H9 (cell line): ENCODE measurements at regions not wholly inside any gene's neighbourhood (a gene's known extent, or its start where the extent isn't known, plus 50 kb on each side); places are given as distances from the start of the nearest gene placed in this dataset.

Experiments
- DNase-seq: peaks from one replicate; pipeline ENCODE4 v3.0.0-alpha.2; 2017
- H2AFZ ChIP-seq: one replicate; pipeline ENCODE4 v1.6.1; 2013; ENCODE audit warnings: mild to moderate bottlenecking, low read length, control low read depth, moderate library complexity
- H2AK5ac ChIP-seq: 2 replicates; pipeline ENCODE4 v1.6.1; 2013; ENCODE audit warnings: low read length, control low read depth, mixed read lengths; ENCODE audit not compliant: insufficient read length
- H2BK120ac ChIP-seq: one replicate; pipeline ENCODE4 v1.6.1; 2013; ENCODE audit warnings: low read depth, mild to moderate bottlenecking, low read length, control low read depth, inconsistent platforms; ENCODE audit not compliant: poor library complexity, severe bottlenecking
- H2BK12ac ChIP-seq: 2 replicates; pipeline ENCODE4 v1.6.1; 2013; ENCODE audit warnings: low read length, control low read depth, mixed read lengths, low read depth; ENCODE audit not compliant: insufficient read length
- H2BK15ac ChIP-seq: 2 replicates; pipeline ENCODE4 v1.6.1; 2013; ENCODE audit warnings: low read depth, low read length, control low read depth
- H2BK20ac ChIP-seq: one replicate; pipeline ENCODE4 v1.6.1; 2013; ENCODE audit warnings: low read depth, mild to moderate bottlenecking, low read length, control low read depth, inconsistent platforms; ENCODE audit not compliant: poor library complexity, severe bottlenecking
- H2BK5ac ChIP-seq: 2 replicates; pipeline ENCODE4 v1.6.1; 2013; ENCODE audit warnings: low read length, control low read depth, mixed read lengths; ENCODE audit not compliant: insufficient read length
- H3K14ac ChIP-seq: 2 replicates; pipeline ENCODE4 v1.6.1; 2013; ENCODE audit warnings: low read length, control low read depth; ENCODE audit not compliant: insufficient read depth
- H3K18ac ChIP-seq: 2 replicates; pipeline ENCODE4 v1.6.1; 2013; ENCODE audit warnings: low read depth, mild to moderate bottlenecking, mixed read lengths, low read length, control low read depth; ENCODE audit not compliant: insufficient read length
- H3K23ac ChIP-seq: 2 replicates; pipeline ENCODE4 v1.6.1; 2013; ENCODE audit warnings: low read length, control low read depth, mixed read lengths, low read depth; ENCODE audit not compliant: insufficient read length
- H3K23me2 ChIP-seq: 2 replicates; pipeline ENCODE4 v1.6.1; 2013; ENCODE audit warnings: low read depth, mild to moderate bottlenecking, mixed read lengths, low read length, control low read depth; ENCODE audit not compliant: insufficient read length, poor library complexity, severe bottlenecking
- H3K27ac ChIP-seq: 2 replicates; pipeline ENCODE4 v1.5.1; 2013; ENCODE audit warnings: low read length, control low read depth, mixed read lengths, low read depth; ENCODE audit not compliant: insufficient read length
- H3K27me3 ChIP-seq: 2 replicates; pipeline ENCODE4 v1.6.1; 2013; ENCODE audit warnings: low read length, control low read depth, inconsistent platforms; ENCODE audit not compliant: insufficient read depth
- H3K4ac ChIP-seq: 2 replicates; pipeline ENCODE4 v1.6.1; 2013; ENCODE audit warnings: low read depth, mild to moderate bottlenecking, control low read depth, inconsistent platforms, low read length, moderate library complexity
- H3K4me1 ChIP-seq: 2 replicates; pipeline ENCODE4 v1.6.1; 2013; ENCODE audit warnings: low read length, control low read depth, inconsistent platforms; ENCODE audit not compliant: insufficient read depth
- H3K4me2 ChIP-seq: 2 replicates; pipeline ENCODE4 v1.6.1; 2013; ENCODE audit warnings: low read length, control low read depth, mixed read lengths; ENCODE audit not compliant: insufficient read length, insufficient read depth
- H3K56ac ChIP-seq: 2 replicates; pipeline ENCODE4 v1.6.1; 2013; ENCODE audit warnings: low read depth, mild to moderate bottlenecking, mixed read lengths, low read length, control low read depth; ENCODE audit not compliant: insufficient read length
- H3K79me1 ChIP-seq: 2 replicates; pipeline ENCODE4 v1.6.1; 2013; ENCODE audit warnings: low read depth, mild to moderate bottlenecking, moderate library complexity, low read length, control low read depth, inconsistent platforms; ENCODE audit not compliant: insufficient read depth, poor library complexity, severe bottlenecking
- H3K79me2 ChIP-seq: 2 replicates; pipeline ENCODE4 v1.6.1; 2013; ENCODE audit warnings: low read length, control low read depth, inconsistent platforms; ENCODE audit not compliant: insufficient read depth
- H3K9ac ChIP-seq: 2 replicates; pipeline ENCODE4 v1.6.1; 2013; ENCODE audit warnings: low read length, control low read depth, mixed read lengths; ENCODE audit not compliant: insufficient read length; ENCODE audit errors: extremely low read depth
- H3K9me3 ChIP-seq: one replicate; pipeline ENCODE4 v1.6.1; 2013; ENCODE audit warnings: low read depth, low read length, inconsistent platforms; ENCODE audit not compliant: control insufficient read depth
- H3T11ph ChIP-seq: one replicate; pipeline ENCODE4 v1.6.1; 2013; ENCODE audit warnings: mild to moderate bottlenecking, low read length, control low read depth, inconsistent platforms
- H4K20me1 ChIP-seq: one replicate; pipeline ENCODE4 v1.6.1; 2013; ENCODE audit not compliant: control insufficient read depth, insufficient read length, insufficient read depth
- H4K5ac ChIP-seq: 2 replicates; pipeline ENCODE4 v1.6.1; 2013; ENCODE audit warnings: low read depth, mild to moderate bottlenecking, mixed read lengths, low read length, control low read depth; ENCODE audit not compliant: insufficient read length
- H4K8ac ChIP-seq: replicated peaks from 2 replicates; pipeline ENCODE4 v1.6.1; 2013; ENCODE audit warnings: low read length, control low read depth, mixed read lengths, low read depth; ENCODE audit not compliant: insufficient read length
- H4K91ac ChIP-seq: 2 replicates; pipeline ENCODE4 v1.6.1; 2013; ENCODE audit warnings: low read depth, mild to moderate bottlenecking, moderate library complexity, mixed read lengths, low read length, control low read depth; ENCODE audit not compliant: insufficient read length
- H3K27ac Mint-ChIP-seq, 3 experiments: 2 replicates in 2 of 3; 3 replicates in 1 of 3; pipeline ENCODE4 v1.8.0; 2020 to 2021; ENCODE audit warnings: mixed read lengths in 3 of 3, mild to moderate bottlenecking in 1 of 3, moderate library complexity in 1 of 3
- H3K27me3 Mint-ChIP-seq: 2 replicates; pipeline ENCODE4 v1.8.0; 2021; ENCODE audit warnings: low read depth, mild to moderate bottlenecking, moderate library complexity, mixed read lengths
- H3K36me3 Mint-ChIP-seq, 3 experiments: 2 replicates in 2 of 3; 3 replicates in 1 of 3; pipeline ENCODE4 v1.8.0; 2020 to 2021; ENCODE audit warnings: low read depth in 3 of 3, mixed read lengths in 3 of 3; ENCODE audit not compliant: insufficient read depth in 1 of 3
- H3K4me1 Mint-ChIP-seq, 2 experiments: 2 replicates each; pipeline ENCODE4 v1.8.0; 2020; ENCODE audit warnings: mixed read lengths in 2 of 2
- H3K4me3 Mint-ChIP-seq, 2 experiments: 2 replicates in 1 of 2; 3 replicates in 1 of 2; pipeline ENCODE4 v1.8.0; 2020 to 2021; ENCODE audit warnings: mild to moderate bottlenecking in 2 of 2, mixed read lengths in 2 of 2, moderate library complexity in 1 of 2
- H3K9me3 Mint-ChIP-seq, 2 experiments: 2 replicates in 1 of 2; 3 replicates in 1 of 2; pipeline ENCODE4 v1.8.0; 2020; ENCODE audit warnings: mild to moderate bottlenecking in 2 of 2, mixed read lengths in 2 of 2, moderate library complexity in 1 of 2
- whole genome bisulfite sequencing: extraction: QIAGEN DNeasy Blood & Tissue Kit; methylation state at CpG from one replicate; pipeline ENCODE4 v1.1.7; 2013; ENCODE audit warnings: missing lambda C conversion rate, low lambda C conversion rate, mixed read lengths; ENCODE audit not compliant: insufficient read length; ENCODE audit errors: extremely low coverage; 5-methylcytosine and 5-hydroxymethylcytosine counted together
- TF ChIP-seq, protein P1 (sequence below): fragments of 200-600 bp; sonication (generic); conservative IDR thresholded peaks from 3 replicates; pipeline ENCODE4 v1.8.0; 2021; ENCODE audit warnings: antibody characterized with exemption, mild to moderate bottlenecking

DNA sequence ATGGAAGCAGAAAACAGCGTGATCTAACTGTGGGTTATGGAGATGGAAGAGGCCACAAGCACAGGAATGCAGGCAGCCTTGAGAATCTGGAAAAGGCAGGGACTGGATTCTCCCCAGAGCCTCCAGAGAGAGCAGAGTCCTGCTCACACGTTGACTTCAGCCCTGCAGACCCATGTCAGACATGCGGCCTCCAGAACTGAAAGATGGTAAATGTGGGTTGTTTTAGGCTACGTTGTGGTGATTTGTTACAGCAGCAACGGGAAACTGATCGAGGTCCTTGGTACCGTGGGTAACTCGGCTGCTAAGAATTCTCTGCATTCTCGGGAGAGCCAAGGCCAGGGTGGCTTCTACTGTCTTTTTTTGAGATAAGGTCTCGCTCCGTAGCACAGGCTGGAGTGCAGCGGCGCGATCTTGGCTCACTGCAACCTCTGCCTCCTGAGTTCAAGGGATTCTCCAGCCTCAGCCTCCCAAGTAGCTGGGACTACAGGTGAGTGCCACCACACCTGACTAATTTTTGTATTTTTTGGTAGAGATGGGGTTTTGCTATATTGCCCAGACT lies 97.1 kb downstream of the ACKR3 start:
- no peak for DNase-seq
- Histone ChIP-seq H3K79me1 (no peaks in the 10 kb centered on the region), H3K79me2 (no peaks in the 10 kb centered on the region), H3K18ac (no peak overlapping the region), H3K9ac (no peak overlapping the region), H3K23me2 (no peaks in the 10 kb centered on the region), H3K27me3 (no peaks in the 10 kb centered on the region), H3K23ac (no peak overlapping the region), H3K4me1 (peaks cover 1% of the 10 kb centered on the region; the same call in 1 of the 2 replicates), H2BK20ac (no peak overlapping the region), H3K14ac (no peak overlapping the region), H4K91ac (no peak overlapping the region), H2BK15ac (no peak overlapping the region), H2AK5ac (no peak overlapping the region), H2BK12ac (no peak overlapping the region), H3K4ac (no peak overlapping the region), H2BK120ac (no peak overlapping the region), H4K8ac (no peak overlapping the region), H4K20me1 (no peaks in the 10 kb centered on the region), H2BK5ac (no peak overlapping the region), H3K9me3 (no peaks in the 10 kb centered on the region), H3K56ac (no peak overlapping the region), H2AFZ (no peak overlapping the region), H3K4me2 (no peak overlapping the region), H3T11ph (no peak overlapping the region), H3K27ac (no peak overlapping the region), H4K5ac (no peak overlapping the region)
- WGBS, result no CpG with 5 or more reads among the region's 14 CpGs
- Mint-ChIP-seq H3K9me3 (peaks cover 9 to 13% of the 10 kb centered on the region in 2 experiments), H3K27ac (no peak overlapping the region), H3K27me3 (no peaks in the 10 kb centered on the region; the same call in none of the 2 replicates), H3K4me1 (peaks cover 25 to 28% of the 10 kb centered on the region in 2 experiments), H3K36me3 (peaks cover 0 to 12% (median 5%) of the 10 kb centered on the region in 3 experiments; a peak in 3 of 7 replicates), H3K4me3 (no peak overlapping the region)
- TF ChIP-seq, protein P1, sequence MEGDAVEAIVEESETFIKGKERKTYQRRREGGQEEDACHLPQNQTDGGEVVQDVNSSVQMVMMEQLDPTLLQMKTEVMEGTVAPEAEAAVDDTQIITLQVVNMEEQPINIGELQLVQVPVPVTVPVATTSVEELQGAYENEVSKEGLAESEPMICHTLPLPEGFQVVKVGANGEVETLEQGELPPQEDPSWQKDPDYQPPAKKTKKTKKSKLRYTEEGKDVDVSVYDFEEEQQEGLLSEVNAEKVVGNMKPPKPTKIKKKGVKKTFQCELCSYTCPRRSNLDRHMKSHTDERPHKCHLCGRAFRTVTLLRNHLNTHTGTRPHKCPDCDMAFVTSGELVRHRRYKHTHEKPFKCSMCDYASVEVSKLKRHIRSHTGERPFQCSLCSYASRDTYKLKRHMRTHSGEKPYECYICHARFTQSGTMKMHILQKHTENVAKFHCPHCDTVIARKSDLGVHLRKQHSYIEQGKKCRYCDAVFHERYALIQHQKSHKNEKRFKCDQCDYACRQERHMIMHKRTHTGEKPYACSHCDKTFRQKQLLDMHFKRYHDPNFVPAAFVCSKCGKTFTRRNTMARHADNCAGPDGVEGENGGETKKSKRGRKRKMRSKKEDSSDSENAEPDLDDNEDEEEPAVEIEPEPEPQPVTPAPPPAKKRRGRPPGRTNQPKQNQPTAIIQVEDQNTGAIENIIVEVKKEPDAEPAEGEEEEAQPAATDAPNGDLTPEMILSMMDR, result no peak
